GM23248 (cell line): ENCODE measurements at regions not wholly inside any gene's neighbourhood (a gene's known extent, or its start where the extent isn't known, plus 50 kb on each side); places are given as distances from the start of the nearest gene placed in this dataset.

Experiments used
- DNase-seq: peaks from one replicate; pipeline ENCODE4 v3.0.0-alpha.2; 2015
- H2AFZ ChIP-seq: fragments of 200-600 bp; sonication (generic); 2 replicates; pipeline ENCODE4 v1.6.1; 2016; ENCODE audit warnings: antibody characterized with exemption
- H3F3A ChIP-seq: fragments of 200-600 bp; sonication (generic); 2 replicates; pipeline ENCODE4 v1.6.1; 2016; ENCODE audit warnings: mild to moderate bottlenecking, antibody characterized with exemption, mixed run types; ENCODE audit not compliant: insufficient read depth
- H3K27ac ChIP-seq: fragments of 200-600 bp; sonication (generic); 2 replicates; pipeline ENCODE4 v1.5.1; 2016; ENCODE audit warnings: mild to moderate bottlenecking
- H3K27me3 ChIP-seq: fragments of 200-600 bp; sonication (generic); replicated peaks from 2 replicates; pipeline ENCODE4 v1.6.1; 2016; ENCODE audit warnings: mild to moderate bottlenecking; ENCODE audit not compliant: insufficient read depth
- H3K36me3 ChIP-seq: fragments of 200-600 bp; sonication (generic); 2 replicates; pipeline ENCODE4 v1.6.1; 2016; ENCODE audit warnings: low read depth, mild to moderate bottlenecking
- H3K4me1 ChIP-seq: fragments of 200-600 bp; sonication (generic); 2 replicates; pipeline ENCODE4 v1.6.1; 2016; ENCODE audit warnings: mild to moderate bottlenecking; ENCODE audit not compliant: insufficient read depth
- H3K4me2 ChIP-seq: fragments of 200-600 bp; sonication (generic); one replicate; pipeline ENCODE4 v1.6.1; 2016; ENCODE audit warnings: mild to moderate bottlenecking; ENCODE audit not compliant: unreplicated experiment
- H3K4me3 ChIP-seq: fragments of 200-600 bp; sonication (generic); 2 replicates; pipeline ENCODE4 v1.5.1; 2016; ENCODE audit warnings: mild to moderate bottlenecking
- H3K79me2 ChIP-seq: fragments of 200-600 bp; sonication (generic); 2 replicates; pipeline ENCODE4 v1.6.1; 2016; ENCODE audit warnings: mild to moderate bottlenecking; ENCODE audit not compliant: insufficient read depth
- H3K9ac ChIP-seq: fragments of 200-600 bp; sonication (generic); 2 replicates; pipeline ENCODE4 v1.6.1; 2016; ENCODE audit warnings: mild to moderate bottlenecking
- H3K9me2 ChIP-seq: fragments of 200-600 bp; sonication (generic); 2 replicates; pipeline ENCODE4 v1.6.1; 2016; ENCODE audit warnings: mixed run types, mild to moderate bottlenecking, moderate library complexity; ENCODE audit not compliant: insufficient read depth
- H3K9me3 ChIP-seq: fragments of 200-600 bp; sonication (generic); one replicate; pipeline ENCODE4 v1.6.1; 2017; ENCODE audit warnings: low read depth
- H4K20me1 ChIP-seq: fragments of 200-600 bp; sonication (generic); 2 replicates; pipeline ENCODE4 v1.6.0; 2016; ENCODE audit not compliant: insufficient read depth
- EZH2 ChIP-seq: fragments of 200-600 bp; sonication (generic); IDR thresholded peaks from 2 replicates; pipeline ENCODE4 v1.6.1; 2018; ENCODE audit warnings: antibody characterized with exemption, mild to moderate bottlenecking; ENCODE audit not compliant: insufficient read depth, poor library complexity, severe bottlenecking
- EZH2phosphoT487 ChIP-seq: fragments of 200-600 bp; sonication (generic); IDR thresholded peaks from 2 replicates; pipeline ENCODE4 v1.6.1; 2018; ENCODE audit warnings: antibody characterized with exemption, moderate library complexity, mild to moderate bottlenecking, low read depth; ENCODE audit not compliant: insufficient read depth
- WGBS, 2 experiments: methylation state at CpG; one replicate each; pipeline ENCODE4 v1.1.6; 2015 to 2017; ENCODE audit warnings: low lambda C conversion rate in 2 of 2, low coverage in 1 of 2; ENCODE audit errors: missing lambda C conversion rate in 2 of 2; 5-methylcytosine and 5-hydroxymethylcytosine counted together
- in situ Hi-C: fragments of 300-500 bp; cut with MboI; formaldehyde crosslinking; loops from 2 replicates; pipeline ENCODE4 v1.15.0; 2020

GRCh38 chr6:68013780-68014515 lies 621.1 kb upstream of the ADGRB3 start:
- Histone ChIP-seq H3K9me3 (no peaks in the 10 kb centered on the region), H3K9ac (no peak overlapping the region), H3F3A (no peaks in the 10 kb centered on the region), H3K4me1 (no peaks in the 10 kb centered on the region), H3K4me2 (no peak overlapping the region), H3K4me3 (no peak overlapping the region), H4K20me1 (no peaks in the 10 kb centered on the region), H2AFZ (no peak overlapping the region), H3K79me2 (no peaks in the 10 kb centered on the region), H3K27ac (no peak overlapping the region), H3K36me3 (no peaks in the 10 kb centered on the region), H3K27me3 (no peaks in the 10 kb centered on the region), H3K9me2 (no peaks in the 10 kb centered on the region)
- no peak for DNase-seq
- in situ Hi-C loops, result no loop called here
- 7 to 13% methylated on average over 4 of the region's 4 CpGs for WGBS, 2 experiments
- no peak for TF ChIP-seq EZH2
- no peak for TF ChIP-seq EZH2phosphoT487

GRCh38 chr6:68012822-68013221 lies 622.3 kb upstream of the ADGRB3 start:
- Histone ChIP-seq H3K79me2 (no peaks in the 10 kb centered on the region), H4K20me1 (no peaks in the 10 kb centered on the region), H3K36me3 (no peaks in the 10 kb centered on the region), H3K27me3 (no peaks in the 10 kb centered on the region), H2AFZ (no peak overlapping the region), H3K4me2 (no peak overlapping the region), H3K9me3 (no peaks in the 10 kb centered on the region), H3K27ac (no peak overlapping the region), H3K4me1 (no peaks in the 10 kb centered on the region), H3K9ac (no peak overlapping the region), H3F3A (no peaks in the 10 kb centered on the region), H3K9me2 (no peaks in the 10 kb centered on the region), H3K4me3 (no peak overlapping the region)
- 9 to 17% methylated on average over 1 of the region's 1 CpG for WGBS, 2 experiments
- in situ Hi-C loops, result no loop called here
- TF ChIP-seq EZH2phosphoT487 (no peak), EZH2 (no peak)
- DNase-seq, result no peak

GRCh38 chr6:68010936-68011335 lies 624.1 kb upstream of the ADGRB3 start:
- no peak overlapping the region for H3K4me3 ChIP-seq
- H3K4me1 ChIP-seq, result no peaks in the 10 kb centered on the region
- DNase-seq, result no peak
- no peaks in the 10 kb centered on the region for H4K20me1 ChIP-seq
- no peaks in the 10 kb centered on the region for H3K36me3 ChIP-seq
- H3F3A ChIP-seq, result no peaks in the 10 kb centered on the region
- no peak overlapping the region for H3K4me2 ChIP-seq
- in situ Hi-C loops, result no loop called here
- TF ChIP-seq EZH2 (no peak), EZH2phosphoT487 (no peak)
- no peak overlapping the region for H2AFZ ChIP-seq
- no peak overlapping the region for H3K9ac ChIP-seq
- WGBS, 2 experiments, result 25 to 31% methylated on average over 4 of the region's 4 CpGs
- H3K79me2 ChIP-seq, result no peaks in the 10 kb centered on the region
- no peak overlapping the region for H3K27ac ChIP-seq
- H3K9me2 ChIP-seq, result no peaks in the 10 kb centered on the region
- H3K27me3 ChIP-seq, result no peaks in the 10 kb centered on the region
- H3K9me3 ChIP-seq, result no peaks in the 10 kb centered on the region

GRCh38 chr6:68008445-68008844 lies 626.6 kb upstream of the ADGRB3 start:
- no peaks in the 10 kb centered on the region for H3K27me3 ChIP-seq
- H4K20me1 ChIP-seq, result no peaks in the 10 kb centered on the region
- H3K9ac ChIP-seq, result no peak overlapping the region
- H3K4me2 ChIP-seq, result no peak overlapping the region
- in situ Hi-C loops, result no loop called here
- H3K9me2 ChIP-seq, result no peaks in the 10 kb centered on the region
- no peak for DNase-seq
- no peak overlapping the region for H3K4me3 ChIP-seq
- no peak overlapping the region for H3K27ac ChIP-seq
- no peaks in the 10 kb centered on the region for H3K4me1 ChIP-seq
- no peaks in the 10 kb centered on the region for H3K36me3 ChIP-seq
- no peak for TF ChIP-seq EZH2phosphoT487
- no peak for TF ChIP-seq EZH2
- no peaks in the 10 kb centered on the region for H3K9me3 ChIP-seq
- H3K79me2 ChIP-seq, result no peaks in the 10 kb centered on the region
- no peaks in the 10 kb centered on the region for H3F3A ChIP-seq
- H2AFZ ChIP-seq, result no peak overlapping the region
- 19 to 24% methylated on average over 2 of the region's 2 CpGs for WGBS, 2 experiments

GRCh38 chr6:68007717-68008116 lies 627.4 kb upstream of the ADGRB3 start:
- Histone ChIP-seq H3F3A (no peaks in the 10 kb centered on the region), H3K9ac (no peak overlapping the region), H3K9me2 (no peaks in the 10 kb centered on the region), H3K36me3 (no peaks in the 10 kb centered on the region), H3K27ac (no peak overlapping the region), H3K4me3 (no peak overlapping the region), H3K4me2 (no peak overlapping the region), H3K4me1 (no peaks in the 10 kb centered on the region), H3K27me3 (no peaks in the 10 kb centered on the region), H2AFZ (no peak overlapping the region), H3K9me3 (no peaks in the 10 kb centered on the region), H3K79me2 (no peaks in the 10 kb centered on the region), H4K20me1 (no peaks in the 10 kb centered on the region)
- DNase-seq, result no peak
- in situ Hi-C loops, result no loop called here
- TF ChIP-seq EZH2 (no peak), EZH2phosphoT487 (no peak)
